HAP-1 (cell line): ENCODE measurements at regions not wholly inside any gene's neighbourhood (a gene's known extent, or its start where the extent isn't known, plus 50 kb on each side); places are given as distances from the start of the nearest gene placed in this dataset.

Experiments
- DNase-seq, 2 experiments: peaks; one replicate each; pipeline ENCODE4 v3.0.0-alpha.2; 2016 to 2020; ENCODE audit warnings: low spot score in 2 of 2
- H3K27me3 ChIP-seq: fragments of 250-450 bp; sonication (Bioruptor Pico); 2 replicates; pipeline ENCODE4 v1.5.1; 2020; ENCODE audit warnings: low read depth, mild to moderate bottlenecking, moderate library complexity
- H3K36me3 ChIP-seq: fragments of 250-450 bp; sonication (Bioruptor Pico); replicated peaks from 2 replicates; pipeline ENCODE4 v1.5.1; 2020; ENCODE audit warnings: mild to moderate bottlenecking
- H3K4me1 ChIP-seq: fragments of 250-450 bp; sonication (Bioruptor Pico); 2 replicates; pipeline ENCODE4 v1.5.1; 2020; ENCODE audit warnings: mild to moderate bottlenecking
- H3K4me3 ChIP-seq: fragments of 250-450 bp; sonication (Bioruptor Pico); 2 replicates; pipeline ENCODE4 v1.5.1; 2020; ENCODE audit warnings: mild to moderate bottlenecking, moderate library complexity
- H3K9me3 ChIP-seq: fragments of 250-450 bp; sonication (Bioruptor Pico); 2 replicates; pipeline ENCODE4 v1.5.1; 2020; ENCODE audit warnings: mild to moderate bottlenecking, moderate library complexity
- in situ Hi-C: fragments of 300-500 bp; cut with MboI; formaldehyde crosslinking; loops from 3 replicates; pipeline ENCODE4 v1.14.3; 2020; ENCODE audit warnings: low sequenced_read_pairs, inconsistent platforms, mixed read lengths

GRCh38 chrX:41973208-41973607 is 49.9 kb upstream of the CASK start:
- Histone ChIP-seq H3K4me3 (no peak overlapping the region), H3K27me3 (no peaks in the 10 kb centered on the region; the same call in 1 of the 2 replicates), H3K36me3 (no peaks in the 10 kb centered on the region), H3K9me3 (no peaks in the 10 kb centered on the region), H3K4me1 (peaks cover 4% of the 10 kb centered on the region)
- in situ Hi-C loops = no loop called here
- no peak for DNase-seq
